H9 (cell line): ENCODE measurements at regions not wholly inside any gene's neighbourhood (a gene's known extent, or its start where the extent isn't known, plus 50 kb on each side); places are given as distances from the start of the nearest gene placed in this dataset.

Experiments used
- DNase-seq: peaks from one replicate; pipeline ENCODE4 v3.0.0-alpha.2; 2017
- H2AFZ ChIP-seq: one replicate; pipeline ENCODE4 v1.6.1; 2013; ENCODE audit warnings: mild to moderate bottlenecking, low read length, control low read depth, moderate library complexity
- H2AK5ac ChIP-seq: 2 replicates; pipeline ENCODE4 v1.6.1; 2013; ENCODE audit warnings: low read length, control low read depth, mixed read lengths; ENCODE audit not compliant: insufficient read length
- H2BK120ac ChIP-seq: one replicate; pipeline ENCODE4 v1.6.1; 2013; ENCODE audit warnings: low read depth, mild to moderate bottlenecking, low read length, control low read depth, inconsistent platforms; ENCODE audit not compliant: poor library complexity, severe bottlenecking
- H2BK12ac ChIP-seq: 2 replicates; pipeline ENCODE4 v1.6.1; 2013; ENCODE audit warnings: low read length, control low read depth, mixed read lengths, low read depth; ENCODE audit not compliant: insufficient read length
- H2BK15ac ChIP-seq: 2 replicates; pipeline ENCODE4 v1.6.1; 2013; ENCODE audit warnings: low read depth, low read length, control low read depth
- H2BK20ac ChIP-seq: one replicate; pipeline ENCODE4 v1.6.1; 2013; ENCODE audit warnings: low read depth, mild to moderate bottlenecking, low read length, control low read depth, inconsistent platforms; ENCODE audit not compliant: poor library complexity, severe bottlenecking
- H2BK5ac ChIP-seq: 2 replicates; pipeline ENCODE4 v1.6.1; 2013; ENCODE audit warnings: low read length, control low read depth, mixed read lengths; ENCODE audit not compliant: insufficient read length
- H3K14ac ChIP-seq: 2 replicates; pipeline ENCODE4 v1.6.1; 2013; ENCODE audit warnings: low read length, control low read depth; ENCODE audit not compliant: insufficient read depth
- H3K18ac ChIP-seq: 2 replicates; pipeline ENCODE4 v1.6.1; 2013; ENCODE audit warnings: low read depth, mild to moderate bottlenecking, mixed read lengths, low read length, control low read depth; ENCODE audit not compliant: insufficient read length
- H3K23ac ChIP-seq: 2 replicates; pipeline ENCODE4 v1.6.1; 2013; ENCODE audit warnings: low read length, control low read depth, mixed read lengths, low read depth; ENCODE audit not compliant: insufficient read length
- H3K23me2 ChIP-seq: 2 replicates; pipeline ENCODE4 v1.6.1; 2013; ENCODE audit warnings: low read depth, mild to moderate bottlenecking, mixed read lengths, low read length, control low read depth; ENCODE audit not compliant: insufficient read length, poor library complexity, severe bottlenecking
- H3K27ac ChIP-seq: 2 replicates; pipeline ENCODE4 v1.5.1; 2013; ENCODE audit warnings: low read length, control low read depth, mixed read lengths, low read depth; ENCODE audit not compliant: insufficient read length
- H3K27me3 ChIP-seq: 2 replicates; pipeline ENCODE4 v1.6.1; 2013; ENCODE audit warnings: low read length, control low read depth, inconsistent platforms; ENCODE audit not compliant: insufficient read depth
- H3K4ac ChIP-seq: 2 replicates; pipeline ENCODE4 v1.6.1; 2013; ENCODE audit warnings: low read depth, mild to moderate bottlenecking, control low read depth, inconsistent platforms, low read length, moderate library complexity
- H3K4me1 ChIP-seq: 2 replicates; pipeline ENCODE4 v1.6.1; 2013; ENCODE audit warnings: low read length, control low read depth, inconsistent platforms; ENCODE audit not compliant: insufficient read depth
- H3K4me2 ChIP-seq: 2 replicates; pipeline ENCODE4 v1.6.1; 2013; ENCODE audit warnings: low read length, control low read depth, mixed read lengths; ENCODE audit not compliant: insufficient read length, insufficient read depth
- H3K56ac ChIP-seq: 2 replicates; pipeline ENCODE4 v1.6.1; 2013; ENCODE audit warnings: low read depth, mild to moderate bottlenecking, mixed read lengths, low read length, control low read depth; ENCODE audit not compliant: insufficient read length
- H3K79me1 ChIP-seq: 2 replicates; pipeline ENCODE4 v1.6.1; 2013; ENCODE audit warnings: low read depth, mild to moderate bottlenecking, moderate library complexity, low read length, control low read depth, inconsistent platforms; ENCODE audit not compliant: insufficient read depth, poor library complexity, severe bottlenecking
- H3K79me2 ChIP-seq: 2 replicates; pipeline ENCODE4 v1.6.1; 2013; ENCODE audit warnings: low read length, control low read depth, inconsistent platforms; ENCODE audit not compliant: insufficient read depth
- H3K9ac ChIP-seq: 2 replicates; pipeline ENCODE4 v1.6.1; 2013; ENCODE audit warnings: low read length, control low read depth, mixed read lengths; ENCODE audit not compliant: insufficient read length; ENCODE audit errors: extremely low read depth
- H3K9me3 ChIP-seq: one replicate; pipeline ENCODE4 v1.6.1; 2013; ENCODE audit warnings: low read depth, low read length, inconsistent platforms; ENCODE audit not compliant: control insufficient read depth
- H3T11ph ChIP-seq: one replicate; pipeline ENCODE4 v1.6.1; 2013; ENCODE audit warnings: mild to moderate bottlenecking, low read length, control low read depth, inconsistent platforms
- H4K20me1 ChIP-seq: one replicate; pipeline ENCODE4 v1.6.1; 2013; ENCODE audit not compliant: control insufficient read depth, insufficient read length, insufficient read depth
- H4K5ac ChIP-seq: 2 replicates; pipeline ENCODE4 v1.6.1; 2013; ENCODE audit warnings: low read depth, mild to moderate bottlenecking, mixed read lengths, low read length, control low read depth; ENCODE audit not compliant: insufficient read length
- H4K8ac ChIP-seq: replicated peaks from 2 replicates; pipeline ENCODE4 v1.6.1; 2013; ENCODE audit warnings: low read length, control low read depth, mixed read lengths, low read depth; ENCODE audit not compliant: insufficient read length
- H4K91ac ChIP-seq: 2 replicates; pipeline ENCODE4 v1.6.1; 2013; ENCODE audit warnings: low read depth, mild to moderate bottlenecking, moderate library complexity, mixed read lengths, low read length, control low read depth; ENCODE audit not compliant: insufficient read length
- H3K27ac Mint-ChIP-seq, 3 experiments: 2 replicates in 2 of 3; 3 replicates in 1 of 3; pipeline ENCODE4 v1.8.0; 2020 to 2021; ENCODE audit warnings: mixed read lengths in 3 of 3, mild to moderate bottlenecking in 1 of 3, moderate library complexity in 1 of 3
- H3K27me3 Mint-ChIP-seq: 2 replicates; pipeline ENCODE4 v1.8.0; 2021; ENCODE audit warnings: low read depth, mild to moderate bottlenecking, moderate library complexity, mixed read lengths
- H3K36me3 Mint-ChIP-seq, 3 experiments: 2 replicates in 2 of 3; 3 replicates in 1 of 3; pipeline ENCODE4 v1.8.0; 2020 to 2021; ENCODE audit warnings: low read depth in 3 of 3, mixed read lengths in 3 of 3; ENCODE audit not compliant: insufficient read depth in 1 of 3
- H3K4me1 Mint-ChIP-seq, 2 experiments: 2 replicates each; pipeline ENCODE4 v1.8.0; 2020; ENCODE audit warnings: mixed read lengths in 2 of 2
- H3K4me3 Mint-ChIP-seq, 2 experiments: 2 replicates in 1 of 2; 3 replicates in 1 of 2; pipeline ENCODE4 v1.8.0; 2020 to 2021; ENCODE audit warnings: mild to moderate bottlenecking in 2 of 2, mixed read lengths in 2 of 2, moderate library complexity in 1 of 2
- H3K9me3 Mint-ChIP-seq, 2 experiments: 2 replicates in 1 of 2; 3 replicates in 1 of 2; pipeline ENCODE4 v1.8.0; 2020; ENCODE audit warnings: mild to moderate bottlenecking in 2 of 2, mixed read lengths in 2 of 2, moderate library complexity in 1 of 2
- TF ChIP-seq, protein P1 (sequence below): fragments of 200-600 bp; sonication (generic); conservative IDR thresholded peaks from 3 replicates; pipeline ENCODE4 v1.8.0; 2021; ENCODE audit warnings: antibody characterized with exemption, mild to moderate bottlenecking

- Histone ChIP-seq H3K27ac (no peak overlapping the region), H3K56ac (no peak overlapping the region), H3K9ac (no peak overlapping the region), H4K8ac (no peak overlapping the region), H3K4me1 (no peaks in the 10 kb centered on the region), H3K14ac (no peak overlapping the region), H3T11ph (no peak overlapping the region), H4K20me1 (no peaks in the 10 kb centered on the region), H3K23ac (no peak overlapping the region), H2BK12ac (no peak overlapping the region), H3K79me1 (no peaks in the 10 kb centered on the region), H2BK20ac (no peak overlapping the region), H2AK5ac (no peak overlapping the region), H3K18ac (no peak overlapping the region), H3K79me2 (no peaks in the 10 kb centered on the region), H2BK120ac (no peak overlapping the region), H2BK15ac (no peak overlapping the region), H4K5ac (no peak overlapping the region), H3K27me3 (no peaks in the 10 kb centered on the region), H3K4ac (no peak overlapping the region), H2BK5ac (no peak overlapping the region), H3K4me2 (no peak overlapping the region), H4K91ac (no peak overlapping the region), H2AFZ (no peak overlapping the region), H3K23me2 (no peaks in the 10 kb centered on the region), H3K9me3 (no peaks in the 10 kb centered on the region)
- DNase-seq, result no peak
- H3K4me1 Mint-ChIP-seq, result peaks cover 3 to 5% of the 10 kb centered on the region in 2 experiments; a peak in 3 of 4 replicates
- TF ChIP-seq, protein P1, sequence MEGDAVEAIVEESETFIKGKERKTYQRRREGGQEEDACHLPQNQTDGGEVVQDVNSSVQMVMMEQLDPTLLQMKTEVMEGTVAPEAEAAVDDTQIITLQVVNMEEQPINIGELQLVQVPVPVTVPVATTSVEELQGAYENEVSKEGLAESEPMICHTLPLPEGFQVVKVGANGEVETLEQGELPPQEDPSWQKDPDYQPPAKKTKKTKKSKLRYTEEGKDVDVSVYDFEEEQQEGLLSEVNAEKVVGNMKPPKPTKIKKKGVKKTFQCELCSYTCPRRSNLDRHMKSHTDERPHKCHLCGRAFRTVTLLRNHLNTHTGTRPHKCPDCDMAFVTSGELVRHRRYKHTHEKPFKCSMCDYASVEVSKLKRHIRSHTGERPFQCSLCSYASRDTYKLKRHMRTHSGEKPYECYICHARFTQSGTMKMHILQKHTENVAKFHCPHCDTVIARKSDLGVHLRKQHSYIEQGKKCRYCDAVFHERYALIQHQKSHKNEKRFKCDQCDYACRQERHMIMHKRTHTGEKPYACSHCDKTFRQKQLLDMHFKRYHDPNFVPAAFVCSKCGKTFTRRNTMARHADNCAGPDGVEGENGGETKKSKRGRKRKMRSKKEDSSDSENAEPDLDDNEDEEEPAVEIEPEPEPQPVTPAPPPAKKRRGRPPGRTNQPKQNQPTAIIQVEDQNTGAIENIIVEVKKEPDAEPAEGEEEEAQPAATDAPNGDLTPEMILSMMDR, result no peak
- H3K27ac Mint-ChIP-seq, result no peak overlapping the region; a peak in 1 of 7 replicates
- no peaks in the 10 kb centered on the region; a peak in 2 of 7 replicates for H3K36me3 Mint-ChIP-seq
- no peaks in the 10 kb centered on the region for H3K27me3 Mint-ChIP-seq
- peaks cover 0 to 3% of the 10 kb centered on the region in 2 experiments; a peak in 3 of 5 replicates for H3K9me3 Mint-ChIP-seq
- no peak overlapping the region for H3K4me3 Mint-ChIP-seq
These were observed 850.0 kb downstream of the LTN1 start for GRCh38 chr21:28142697-28143096.
